ENCODE measurements at regions not wholly inside any gene's neighbourhood (a gene's known extent, or its start where the extent isn't known, plus 50 kb on each side); places are given as distances from the start of the nearest gene placed in this dataset.
A peak's percentile ranks its signal among the peaks of the same experiment; 100 is the strongest.
"Not testable (repeated sequence)": the region's sequence is repeated elsewhere in the genome, so short reads cannot be mapped to it uniquely, and the experiment has no call there.

GRCh38 chr21:16460936-16461335 lies 731.2 kb downstream of the USP25 start:
- Histone ChIP-seq H3K27me3 (no peaks in the 10 kb centered on the region), H3K9me3 (peaks cover 0 to 15% (median 0%) of the 10 kb centered on the region in 12 donors), H3K27ac (no peak overlapping the region), H3K36me3 (no peaks in the 10 kb centered on the region), H3K4me1 (peaks cover 0 to 37% (median 9%) of the 10 kb centered on the region in 12 donors), H3K4me3 (no peak overlapping the region)
- TF ChIP-seq POLR2A (IDR thresholded peaks at IDR 0.05) (no peak), CTCF (IDR thresholded peaks at IDR 0.05) (no peak)
- 33 to 81% (median 63%) methylated on average over 2 of the region's 2 CpGs for WGBS, 4 donors
- no peak for ATAC-seq
- intact Hi-C loops (cut with DNase I), result no loop called here
- no peak for DNase-seq

DNA sequence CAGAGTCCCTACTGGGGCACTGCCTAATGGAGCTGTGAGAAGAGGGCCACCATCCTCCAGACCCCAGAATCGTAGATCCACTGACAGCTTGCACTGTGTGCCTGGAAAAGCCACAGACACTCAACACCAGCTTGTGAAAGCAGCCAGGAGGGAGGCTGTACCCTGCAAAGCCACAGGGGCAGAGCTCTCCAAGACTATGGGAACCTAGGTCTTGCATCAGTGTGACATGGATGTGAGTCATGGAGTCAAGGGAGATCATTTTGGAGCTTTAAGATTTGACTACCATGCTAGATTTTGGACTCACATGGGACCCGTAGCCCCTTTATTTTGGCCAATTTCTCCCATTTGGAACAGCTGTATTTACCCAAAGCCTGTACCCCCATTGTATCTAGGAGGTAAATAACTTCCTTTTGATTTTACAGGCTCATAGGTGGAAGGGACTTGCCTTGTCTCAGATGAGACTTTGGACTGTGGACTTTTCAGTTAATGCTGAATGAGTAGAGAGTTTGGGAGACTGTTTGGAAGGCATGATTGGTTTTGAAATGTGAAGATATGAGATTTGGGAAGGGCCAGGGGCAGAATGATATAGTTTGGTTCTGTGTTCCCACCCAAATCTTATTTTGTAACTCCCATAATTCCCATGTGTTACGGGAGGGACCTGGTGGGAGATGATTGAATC lies 734.6 kb downstream of the USP25 start:
- 91 to 100% (median 93%) methylated on average over 3 of the region's 3 CpGs for WGBS, 4 donors
- H3K4me3 ChIP-seq; H3K36me3 ChIP-seq; intact Hi-C loops (cut with DNase I); H3K27me3 ChIP-seq; ATAC-seq; H3K27ac ChIP-seq; DNase-seq: not testable (repeated sequence)
- peaks cover 0 to 16% (median 0%) of the 10 kb centered on the region in 12 donors for H3K4me1 ChIP-seq
- peaks cover 0 to 15% (median 0%) of the 10 kb centered on the region in 12 donors for H3K9me3 ChIP-seq

GRCh38 chr21:16468184-16468583 lies 738.4 kb downstream of the USP25 start:
- H3K36me3 ChIP-seq, result no peaks in the 10 kb centered on the region
- H3K4me3 ChIP-seq, result no peak overlapping the region
- H3K4me1 ChIP-seq, result peaks cover 0 to 49% (median 8%) of the 10 kb centered on the region in 12 donors
- no peaks in the 10 kb centered on the region for H3K27me3 ChIP-seq
- TF ChIP-seq POLR2A (IDR thresholded peaks at IDR 0.05), result no peak
- TF ChIP-seq CTCF (IDR thresholded peaks at IDR 0.05), result no peak
- intact Hi-C loops (cut with DNase I), result no loop called here
- WGBS, 4 donors, result 72 to 94% (median 89%) methylated on average over 2 of the region's 2 CpGs
- ATAC-seq, result no peak
- H3K27ac ChIP-seq, result no peak overlapping the region
- DNase-seq, result no peak
- H3K9me3 ChIP-seq, result peaks cover 0 to 8% (median 0%) of the 10 kb centered on the region in 12 donors

DNA sequence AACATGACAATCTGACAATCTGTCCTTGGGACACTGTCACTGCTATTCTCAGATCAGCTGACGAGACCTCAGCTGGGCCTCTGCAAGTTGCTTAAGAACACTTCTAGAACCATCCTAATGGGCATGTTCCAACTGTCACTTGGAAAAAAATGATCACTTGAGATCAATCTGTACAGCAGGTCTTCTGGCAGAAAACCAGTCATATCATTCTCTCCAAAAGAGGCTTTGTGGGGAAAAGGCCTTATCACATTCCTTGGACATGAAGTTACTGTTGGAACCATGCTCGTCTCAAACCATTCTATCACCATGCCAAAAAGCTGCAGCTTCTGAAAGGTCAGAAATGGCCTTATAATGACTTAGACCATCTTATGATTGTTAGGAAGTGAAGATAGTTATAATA lies 744.2 kb downstream of the USP25 start:
- Histone ChIP-seq H3K36me3 (no peaks in the 10 kb centered on the region), H3K4me1 (peaks cover 0 to 64% (median 29%) of the 10 kb centered on the region in 12 donors), H3K4me3 (no peak overlapping the region), H3K27me3 (no peaks in the 10 kb centered on the region), H3K27ac (peak overlapping the region; percentile 18 to 73 (median 59)), H3K9me3 (peaks cover 0 to 15% (median 4%) of the 10 kb centered on the region in 12 donors)
- DNase-seq (peak in 2 of 5 donors; percentile 13 to 28), ATAC-seq (peak; percentile 51 to 87 (median 74))
- 27 to 39% (median 34%) methylated on average over 2 of the region's 2 CpGs for WGBS, 4 donors
- TF ChIP-seq POLR2A (IDR thresholded peaks at IDR 0.05) (no peak), CTCF (IDR thresholded peaks at IDR 0.05) (no peak)
- intact Hi-C loops (cut with DNase I), result loop anchor here in 2 of 10 donors (5.0 to 10.0 kb wide), 2 partner anchors 58 to 61 kb away; no protein-coding TSS in a partner anchor

All from heart left ventricle (tissue), 16 donors.